ENCODE measurements at regions not wholly inside any gene's neighbourhood (a gene's known extent, or its start where the extent isn't known, plus 50 kb on each side); places are given as distances from the start of the nearest gene placed in this dataset.

DNA sequence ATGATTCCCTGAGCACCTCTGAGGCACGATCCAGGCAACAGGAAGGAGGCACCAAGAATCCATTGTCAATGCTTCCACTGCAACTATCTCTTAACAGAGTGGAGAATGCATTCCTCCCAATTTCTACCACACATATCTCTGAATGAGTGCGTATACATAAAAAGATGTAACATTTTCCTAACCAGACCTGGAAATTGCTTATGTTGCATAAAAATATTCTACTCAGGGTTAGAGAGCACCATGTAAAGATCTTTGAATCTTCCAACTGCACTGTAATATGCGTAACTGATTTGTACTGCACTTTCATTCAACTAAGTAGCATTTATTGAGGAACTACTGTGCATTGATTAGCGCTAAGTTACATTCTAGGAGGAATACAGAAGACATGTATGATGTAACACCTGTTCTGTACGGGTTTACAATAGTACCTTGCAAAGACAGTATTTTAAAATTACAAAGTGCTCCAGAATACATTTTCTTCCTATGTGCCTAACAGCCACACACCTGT is 237.8 kb downstream of the EBLN2 start:
- in situ Hi-C loops (cut with MboI; ENCODE audit: low sequenced_read_pairs) (no loop called here), dilution Hi-C loops (cut with HindIII; ENCODE audit: low sequenced_read_pairs, unreplicated experiment) (no loop called here), intact Hi-C loops (cut with micrococcal nuclease) (no loop called here)
- Histone ChIP-seq H3K4me3 (ENCODE audit: insufficient read depth, low read depth, low read length) (no peak overlapping the region), H4K5ac (ENCODE audit: low read depth, low read length) (no peak overlapping the region), H3K23ac (ENCODE audit: low read depth, low read length) (no peak overlapping the region), H2BK120ac (ENCODE audit: low read depth, low read length) (no peak overlapping the region), H3K36me3 (ENCODE audit: control insufficient read depth, insufficient read depth, low read length) (no peaks in the 10 kb centered on the region), H3K4me1 (ENCODE audit: control insufficient read depth, insufficient read depth, low read length) (no peaks in the 10 kb centered on the region), H3K27ac (ENCODE audit: insufficient read depth, low read length) (no peak overlapping the region), H3K79me1 (ENCODE audit: low read depth in 1 of 2, low read length in 2 of 2) (no peaks in the 10 kb centered on the region), H3K14ac (replicated peaks; ENCODE audit: low read depth, low read length) (no peak overlapping the region), H3K18ac (ENCODE audit: low read depth, low read length) (no peak overlapping the region), H3K9me1 (ENCODE audit: insufficient read depth, low read length) (no peaks in the 10 kb centered on the region), H3K9ac (ENCODE audit: low read depth, low read length) (no peak overlapping the region), H3K9me3 (ENCODE audit: control insufficient read depth, insufficient read depth, low read length) (no peaks in the 10 kb centered on the region), H2BK15ac (ENCODE audit: low read depth, low read length) (no peak overlapping the region), H2AK5ac (ENCODE audit: low read depth, low read length) (no peak overlapping the region), H2BK5ac (ENCODE audit: low read depth, low read length, poor library complexity, severe bottlenecking) (no peak overlapping the region), H2AK9ac (replicated peaks; ENCODE audit: low read depth, low read length, poor library complexity) (no peak overlapping the region), H4K8ac (ENCODE audit: low read depth in 2 of 2, low read length in 2 of 2) (no peak overlapping the region), H4K91ac (ENCODE audit: insufficient read depth, low read depth, low read length) (no peak overlapping the region), H3K27me3 (ENCODE audit: control insufficient read depth, insufficient read depth, low read length) (peaks cover 3% of the 10 kb centered on the region; the same call in 1 of the 2 replicates), H3K4me2 (ENCODE audit: low read depth, low read length) (no peak overlapping the region), H2AFZ (replicated peaks; ENCODE audit: low read length, poor library complexity) (no peak overlapping the region), H3K56ac (ENCODE audit: extremely low read depth, insufficient read depth, low read length) (no peak overlapping the region), H4K20me1 (ENCODE audit: insufficient read depth, low read length) (no peaks in the 10 kb centered on the region), H3K4ac (ENCODE audit: low read depth, low read length) (no peak overlapping the region), H2BK20ac (ENCODE audit: low read depth, low read length) (no peak overlapping the region)
- DNase-seq (no peak), ATAC-seq (ENCODE audit: low read depth) (no peak)
- ChIA-PET CTCF (no interaction called here), POLR2A (ENCODE audit: unreplicated experiment) (no interaction called here)
- WGBS, 2 experiments (ENCODE audit: extremely low coverage in 2 of 2, insufficient read length in 1 of 2) = no CpG with 5 or more reads among the region's 5 CpGs
- TF ChIP-seq FOS (IDR thresholded peaks at IDR 0.05; ENCODE audit: low read depth, low read length) (no peak), RAD21 (IDR thresholded peaks at IDR 0.05; ENCODE audit: low read length) (no peak), MAFK (IDR thresholded peaks at IDR 0.05; ENCODE audit: low read depth, low read length) (peak; percentile 76), POLR2A (IDR thresholded peaks at IDR 0.05; ENCODE audit: low read depth, low read length) (no peak), BHLHE40 (IDR thresholded peaks at IDR 0.05; ENCODE audit: low read depth, low read length) (no peak)
- TF ChIP-seq, protein P1, sequence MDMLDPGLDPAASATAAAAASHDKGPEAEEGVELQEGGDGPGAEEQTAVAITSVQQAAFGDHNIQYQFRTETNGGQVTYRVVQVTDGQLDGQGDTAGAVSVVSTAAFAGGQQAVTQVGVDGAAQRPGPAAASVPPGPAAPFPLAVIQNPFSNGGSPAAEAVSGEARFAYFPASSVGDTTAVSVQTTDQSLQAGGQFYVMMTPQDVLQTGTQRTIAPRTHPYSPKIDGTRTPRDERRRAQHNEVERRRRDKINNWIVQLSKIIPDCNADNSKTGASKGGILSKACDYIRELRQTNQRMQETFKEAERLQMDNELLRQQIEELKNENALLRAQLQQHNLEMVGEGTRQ (IDR thresholded peaks at IDR 0.05; ENCODE audit: low read depth, low read length) = no peak
- TF ChIP-seq, protein P2, sequence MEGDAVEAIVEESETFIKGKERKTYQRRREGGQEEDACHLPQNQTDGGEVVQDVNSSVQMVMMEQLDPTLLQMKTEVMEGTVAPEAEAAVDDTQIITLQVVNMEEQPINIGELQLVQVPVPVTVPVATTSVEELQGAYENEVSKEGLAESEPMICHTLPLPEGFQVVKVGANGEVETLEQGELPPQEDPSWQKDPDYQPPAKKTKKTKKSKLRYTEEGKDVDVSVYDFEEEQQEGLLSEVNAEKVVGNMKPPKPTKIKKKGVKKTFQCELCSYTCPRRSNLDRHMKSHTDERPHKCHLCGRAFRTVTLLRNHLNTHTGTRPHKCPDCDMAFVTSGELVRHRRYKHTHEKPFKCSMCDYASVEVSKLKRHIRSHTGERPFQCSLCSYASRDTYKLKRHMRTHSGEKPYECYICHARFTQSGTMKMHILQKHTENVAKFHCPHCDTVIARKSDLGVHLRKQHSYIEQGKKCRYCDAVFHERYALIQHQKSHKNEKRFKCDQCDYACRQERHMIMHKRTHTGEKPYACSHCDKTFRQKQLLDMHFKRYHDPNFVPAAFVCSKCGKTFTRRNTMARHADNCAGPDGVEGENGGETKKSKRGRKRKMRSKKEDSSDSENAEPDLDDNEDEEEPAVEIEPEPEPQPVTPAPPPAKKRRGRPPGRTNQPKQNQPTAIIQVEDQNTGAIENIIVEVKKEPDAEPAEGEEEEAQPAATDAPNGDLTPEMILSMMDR (conservative IDR thresholded peaks at IDR 0.05; ENCODE audit: low read depth, low read length) = no peak
- BruUV-seq (replicated peaks) = no TSS peak
